A549 (cell line): ENCODE measurements at regions not wholly inside any gene's neighbourhood (a gene's known extent, or its start where the extent isn't known, plus 50 kb on each side); places are given as distances from the start of the nearest gene placed in this dataset.

Experiments used
- ATAC-seq, 2 experiments: fragments of 200-7000 bp in 1 of 2; fragments of >200 bp in 1 of 2; cut with Nextera tagmentation in 1 of 2; cut with Tn5 transposase in 1 of 2; 3 replicates each; pipeline versions ENCODE4 v1.8.0 to v1.9.1; 2018 to 2020; ENCODE audit warnings: mild to moderate bottlenecking in 1 of 2, moderate library complexity in 1 of 2
- CTCF ChIA-PET: fragments of 300-600 bp; sonication (Branson Sonifier 250); formaldehyde crosslinking; extraction: SDS; loops from one replicate; lab custom pipeline; 2021; ENCODE audit warnings: antibody characterized with exemption, inconsistent platforms; lab: Yijun Ruan, JAX
- POLR2A ChIA-PET: fragments of 350-600 bp; formaldehyde crosslinking; extraction: SDS; loops from one replicate; lab custom pipeline; 2021; ENCODE audit warnings: antibody characterized with exemption, inconsistent platforms; lab: Yijun Ruan, JAX
- DNase-seq, 2 experiments: peaks; one replicate each; pipeline versions ENCODE4 v3.0.0 to v3.0.0-alpha.2; 2011 to 2016; ENCODE audit warnings: low read depth in 1 of 2, low spot score in 1 of 2
- FAIRE-seq: peaks from 2 replicates; lab custom pipeline; 2011; peaks lifted over from hg19 to GRCh38; lab: Jason Lieb, UNC
- H3K27ac ChIP-seq, 2 experiments: fragments of >200 bp; sonication (Bioruptor Twin); formaldehyde crosslinking; 3 replicates each; pipeline ENCODE4 v1.5.1; 2016 to 2017
- H3K4me1 ChIP-seq: fragments of >200 bp; sonication (Bioruptor Twin); formaldehyde crosslinking; 3 replicates; pipeline ENCODE4 v1.6.1; 2016
- H3K4me2 ChIP-seq: fragments of >200 bp; sonication (Bioruptor Twin); formaldehyde crosslinking; 3 replicates; pipeline ENCODE4 v1.6.1; 2016
- H3K4me3 ChIP-seq: fragments of >200 bp; sonication (Bioruptor Twin); formaldehyde crosslinking; 3 replicates; pipeline ENCODE4 v1.5.1; 2016
- H3K9me3 ChIP-seq: fragments of >200 bp; sonication (Bioruptor Twin); formaldehyde crosslinking; 3 replicates; pipeline ENCODE4 v1.6.1; 2016
- BHLHE40 ChIP-seq: IDR thresholded peaks from 2 replicates; pipeline ENCODE4 v1.6.1; 2012; ENCODE audit warnings: low read depth, low read length, inconsistent platforms
- CBX8 ChIP-seq: fragments of 200-600 bp; sonication (generic); IDR thresholded peaks from 2 replicates; pipeline ENCODE4 v1.6.1; 2016
- CEBPB ChIP-seq, 2 experiments: fragments of >200 bp in 1 of 2; sonication (Bioruptor Twin) in 1 of 2; formaldehyde crosslinking in 1 of 2; IDR thresholded peaks; 2 replicates each; pipeline ENCODE4 v1.6.1; 2012 to 2016
- CHD4 ChIP-seq: fragments of 200-600 bp; sonication (generic); IDR thresholded peaks from 2 replicates; pipeline ENCODE4 v1.6.1; 2016; ENCODE audit warnings: antibody characterized with exemption, mild to moderate bottlenecking, borderline replicate concordance
- CTCF ChIP-seq: fragments of >200 bp; sonication (Bioruptor Twin); formaldehyde crosslinking; IDR thresholded peaks from 3 replicates; pipeline ENCODE4 v1.5.1; 2016
- EP300 ChIP-seq, 2 experiments: fragments of >200 bp; sonication (Bioruptor Twin); formaldehyde crosslinking; IDR thresholded peaks; 2 replicates in 1 of 2; 3 replicates in 1 of 2; pipeline ENCODE4 v1.6.1; 2016 to 2017
- ESRRA ChIP-seq: fragments of 150-350 bp; IDR thresholded peaks from 2 replicates; pipeline ENCODE4 v1.6.1; 2014; ENCODE audit warnings: mild to moderate bottlenecking, low read length, borderline replicate concordance
- FOSL2 ChIP-seq, 2 experiments: fragments of 450-650 bp in 1 of 2; fragments of >200 bp in 1 of 2; sonication (Bioruptor Twin) in 1 of 2; formaldehyde crosslinking; IDR thresholded peaks; 2 replicates each; pipeline versions ENCODE4 v1.5.0 to v1.6.1; 2016 to 2020; ENCODE audit warnings: mild to moderate bottlenecking in 1 of 2, moderate library complexity in 1 of 2
- HEYL ChIP-seq: fragments of 250-450 bp; sonication (Bioruptor Pico); IDR thresholded peaks from 2 replicates; pipeline ENCODE4 v1.8.0; 2021; ENCODE audit warnings: mild to moderate bottlenecking, moderate library complexity
- HMGXB4 ChIP-seq: fragments of 250-450 bp; sonication (Bioruptor Pico); IDR thresholded peaks from 2 replicates; pipeline ENCODE4 v1.5.0; 2021; ENCODE audit warnings: mild to moderate bottlenecking, moderate library complexity, borderline replicate concordance
- HOXA7 ChIP-seq: fragments of 250-450 bp; sonication (Bioruptor Pico); IDR thresholded peaks from 2 replicates; pipeline ENCODE4 v1.5.0; 2020; ENCODE audit warnings: mild to moderate bottlenecking, moderate library complexity
- HOXB13 ChIP-seq: fragments of 250-450 bp; sonication (Bioruptor Pico); IDR thresholded peaks from 2 replicates; pipeline ENCODE4 v1.5.0; 2020; ENCODE audit warnings: low read depth, mild to moderate bottlenecking, moderate library complexity
- KDM1A ChIP-seq: fragments of 200-600 bp; sonication (generic); IDR thresholded peaks from 2 replicates; pipeline ENCODE4 v1.6.1; 2016; ENCODE audit warnings: low read depth, mild to moderate bottlenecking
- MAFK ChIP-seq: fragments of 450-650 bp; IDR thresholded peaks from 2 replicates; pipeline ENCODE4 v1.6.1; 2014; ENCODE audit not compliant: partially characterized antibody
- NR3C1 ChIP-seq: fragments of >200 bp; sonication (Bioruptor Twin); formaldehyde crosslinking; IDR thresholded peaks from 3 replicates; pipeline ENCODE4 v1.6.1; 2017
- PBX3 ChIP-seq: IDR thresholded peaks from 2 replicates; pipeline ENCODE4 v1.6.1; 2012
- TP53 ChIP-seq: fragments of 250-450 bp; sonication (Bioruptor Pico); IDR thresholded peaks from 2 replicates; pipeline ENCODE4 v1.5.0; 2021; ENCODE audit warnings: mild to moderate bottlenecking, moderate library complexity
- ZFP36 ChIP-seq: fragments of 450-650 bp; IDR thresholded peaks from 2 replicates; pipeline ENCODE4 v1.6.1; 2014; ENCODE audit warnings: borderline replicate concordance; ENCODE audit not compliant: partially characterized antibody
- ZNF302 ChIP-seq: fragments of 250-450 bp; sonication (Bioruptor Pico); IDR thresholded peaks from 2 replicates; pipeline ENCODE4 v1.9.0; 2021; ENCODE audit warnings: inconsistent platforms, mild to moderate bottlenecking, moderate library complexity
- WGBS: methylation state at CpG from one replicate; pipeline ENCODE4 v1.1.6; 2017; ENCODE audit errors: missing lambda C conversion rate; 5-methylcytosine and 5-hydroxymethylcytosine counted together

GRCh38 chr7:13420726-13421125 is 568.7 kb downstream of the ETV1 start:
- ATAC-seq, result no peak
- no peak for DNase-seq
- no peak overlapping the region for H3K4me2 ChIP-seq
- POLR2A ChIA-PET, result no interaction called here
- TF ChIP-seq EP300 (IDR thresholded peaks at IDR 0.05) (no peak), CBX8 (no peak), ZFP36 (no peak), ZNF302 (no peak), KDM1A (no peak), CEBPB (IDR thresholded peaks at IDR 0.05) (no peak), MAFK (no peak), HMGXB4 (no peak), CHD4 (no peak), FOSL2 (IDR thresholded peaks at IDR 0.05) (no peak), FOSL2 (CRISPR knock-in tag; IDR thresholded peaks at IDR 0.05) (no peak), PBX3 (no peak), CTCF (no peak), BHLHE40 (no peak), NR3C1 (no peak)
- CTCF ChIA-PET, result no interaction called here
- H3K9me3 ChIP-seq, result no peaks in the 10 kb centered on the region
- no peak overlapping the region for H3K4me3 ChIP-seq
- WGBS, result 26% methylated on average over 2 of the region's 2 CpGs
- no peak overlapping the region for H3K27ac ChIP-seq
- FAIRE-seq, result no peak
- H3K4me1 ChIP-seq, result no peaks in the 10 kb centered on the region

GRCh38 chr7:13421776-13422175 is 567.7 kb downstream of the ETV1 start:
- H3K27ac ChIP-seq, result no peak overlapping the region
- POLR2A ChIA-PET, result no interaction called here
- TF ChIP-seq HEYL (CRISPR knock-in tag), result no peak
- TF ChIP-seq ZFP36, result no peak
- TF ChIP-seq TP53, result no peak
- no peak for TF ChIP-seq MAFK
- no peak for TF ChIP-seq HOXA7 (CRISPR knock-in tag)
- no peak for TF ChIP-seq ESRRA
- no peak for TF ChIP-seq ZNF302
- TF ChIP-seq PBX3, result no peak
- TF ChIP-seq HOXB13 (CRISPR knock-in tag), result no peak
- TF ChIP-seq CTCF, result no peak
- no peak overlapping the region for H3K4me2 ChIP-seq
- 45% methylated on average over 4 of the region's 4 CpGs for WGBS
- no peaks in the 10 kb centered on the region for H3K4me1 ChIP-seq
- FAIRE-seq, result no peak
- H3K9me3 ChIP-seq, result no peaks in the 10 kb centered on the region
- H3K4me3 ChIP-seq, result no peak overlapping the region
- CTCF ChIA-PET, result interaction anchor here (0.5 kb wide), 1 partner anchor 1387 kb away, joined by 3 read pairs; no protein-coding TSS in a partner anchor
- DNase-seq, result no peak
- no peak for ATAC-seq
